ENCODE measurements at regions not wholly inside any gene's neighbourhood (a gene's known extent, or its start where the extent isn't known, plus 50 kb on each side); places are given as distances from the start of the nearest gene placed in this dataset.

DNA sequence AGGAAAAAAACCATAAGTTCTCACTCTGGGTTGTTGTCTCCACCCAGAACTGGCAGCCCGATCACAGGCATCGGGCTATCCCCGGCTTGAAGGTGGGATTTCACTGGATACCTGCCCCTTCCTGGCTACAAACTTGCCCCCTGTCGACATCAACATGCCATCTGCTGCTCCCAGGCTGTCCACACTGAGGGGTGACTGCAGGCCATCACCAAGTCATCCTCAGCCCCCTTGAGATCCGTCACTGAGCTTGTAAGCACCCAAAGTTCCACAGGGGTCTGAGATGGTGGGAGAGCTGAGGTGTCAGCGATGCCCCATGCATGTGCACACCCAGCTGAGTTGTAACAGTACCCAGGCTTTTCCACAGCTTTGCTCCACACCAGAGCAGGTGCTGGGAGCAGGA lies 211.0 kb downstream of the AMY1C start:
- H3K36me3 ChIP-seq (ENCODE audit: low read depth, missing control alignments), result no peaks in the 10 kb centered on the region
- intact Hi-C loops (cut with DNase I; ENCODE audit: low total_unique reads), result no loop called here
- H3K27me3 ChIP-seq, result no peaks in the 10 kb centered on the region
- no peak for TF ChIP-seq CTCF (IDR thresholded peaks at IDR 0.05)
- WGBS, 2 donors, result 91 to 94% methylated on average over 3 to 6 of the region's 6 CpGs
- H3K4me3 ChIP-seq, result no peak overlapping the region
- DNase-seq, result no peak
- H3K27ac ChIP-seq, result no peak overlapping the region
- H3K4me1 ChIP-seq, result no peaks in the 10 kb centered on the region
- no peaks in the 10 kb centered on the region for H3K9me3 ChIP-seq

DNA sequence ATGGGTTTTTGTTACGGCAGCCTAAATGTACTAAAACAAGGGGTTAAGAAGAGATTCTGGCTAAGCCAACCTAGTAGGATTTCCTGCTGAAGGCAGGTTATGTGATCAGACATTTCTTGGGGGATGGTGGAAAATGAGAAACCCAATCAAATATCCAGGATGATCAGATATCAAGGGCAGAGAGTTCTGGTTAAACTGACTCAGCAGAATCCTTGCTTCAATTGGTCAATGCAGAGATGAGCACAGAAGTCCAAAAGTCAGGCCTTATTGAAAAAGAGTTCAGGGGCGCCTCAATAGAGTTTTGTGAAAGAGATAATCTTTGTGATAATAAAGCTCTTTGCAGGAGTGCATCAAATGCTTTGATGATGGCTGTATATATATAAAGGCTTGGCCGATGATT lies 237.1 kb downstream of the AMY1C start:
- Histone ChIP-seq H3K36me3 (ENCODE audit: low read depth, missing control alignments) (no peaks in the 10 kb centered on the region), H3K27me3 (no peaks in the 10 kb centered on the region), H3K9me3 (no peaks in the 10 kb centered on the region), H3K4me1 (no peaks in the 10 kb centered on the region), H3K4me3 (no peak overlapping the region), H3K27ac (no peak overlapping the region)
- TF ChIP-seq POLR2A (IDR thresholded peaks at IDR 0.05) (no peak), CTCF (IDR thresholded peaks at IDR 0.05) (no peak)
- WGBS, 2 donors, result 80 to 93% methylated on average over 3 of the region's 3 CpGs
- intact Hi-C loops (cut with DNase I; ENCODE audit: low total_unique reads), result no loop called here
- DNase-seq, result no peak

- intact Hi-C loops (cut with DNase I; ENCODE audit: low total_unique reads), result no loop called here
- H3K27me3 ChIP-seq, result no peaks in the 10 kb centered on the region
- DNase-seq, result no peak
- TF ChIP-seq CTCF (IDR thresholded peaks at IDR 0.05) (no peak), POLR2A (IDR thresholded peaks at IDR 0.05) (no peak)
- H3K27ac ChIP-seq, result no peak overlapping the region
- H3K4me1 ChIP-seq, result no peaks in the 10 kb centered on the region
- WGBS, 2 donors, result 52 to 77% methylated on average over 3 of the region's 3 CpGs
- H3K4me3 ChIP-seq, result no peak overlapping the region
- H3K36me3 ChIP-seq (ENCODE audit: low read depth, missing control alignments), result no peaks in the 10 kb centered on the region
- H3K9me3 ChIP-seq, result no peaks in the 10 kb centered on the region
These were observed 247.9 kb downstream of the AMY1C start for GRCh38 chr1:103997631-103998030.

- no peaks in the 10 kb centered on the region for H3K9me3 ChIP-seq
- H3K4me1 ChIP-seq, result no peaks in the 10 kb centered on the region
- H3K36me3 ChIP-seq (ENCODE audit: low read depth, missing control alignments), result no peaks in the 10 kb centered on the region
- TF ChIP-seq CTCF (IDR thresholded peaks at IDR 0.05) (no peak), POLR2A (IDR thresholded peaks at IDR 0.05) (no peak)
- H3K27ac ChIP-seq, result no peak overlapping the region
- no peak for DNase-seq
- H3K27me3 ChIP-seq, result no peaks in the 10 kb centered on the region
- WGBS, 2 donors, result 92 to 100% methylated on average over 1 of the region's 1 CpG
- intact Hi-C loops (cut with DNase I; ENCODE audit: low total_unique reads), result no loop called here
- H3K4me3 ChIP-seq, result no peak overlapping the region
These were observed 269.4 kb downstream of the AMY1C start for GRCh38 chr1:104018922-104019674.

DNA sequence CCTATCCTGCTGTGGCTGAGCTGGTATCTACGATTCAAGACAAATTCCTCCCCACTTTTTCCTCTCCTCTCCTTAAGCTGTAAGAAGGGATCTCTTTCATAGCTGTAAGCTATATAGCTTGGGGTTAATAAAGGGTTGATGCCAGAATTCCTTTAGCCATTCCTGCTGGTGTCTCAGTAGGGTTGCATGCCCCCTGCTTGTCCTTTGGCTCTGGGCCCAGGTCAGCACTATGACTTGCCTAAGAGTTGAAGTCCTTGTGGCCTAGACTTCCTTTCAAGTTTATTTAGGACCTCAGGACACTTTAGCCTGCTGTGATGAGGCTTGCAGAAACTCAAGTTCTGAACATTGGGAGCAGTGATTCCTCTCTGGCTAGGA lies 270.0 kb downstream of the AMY1C start:
- no peak for TF ChIP-seq POLR2A (IDR thresholded peaks at IDR 0.05)
- TF ChIP-seq CTCF (IDR thresholded peaks at IDR 0.05), result no peak
- no peak overlapping the region for H3K4me3 ChIP-seq
- WGBS, 2 donors, result 94 to 100% methylated on average over 1 of the region's 1 CpG
- DNase-seq, result no peak
- no peaks in the 10 kb centered on the region for H3K27me3 ChIP-seq
- H3K27ac ChIP-seq, result no peak overlapping the region
- intact Hi-C loops (cut with DNase I; ENCODE audit: low total_unique reads), result no loop called here
- no peaks in the 10 kb centered on the region for H3K9me3 ChIP-seq
- H3K4me1 ChIP-seq, result no peaks in the 10 kb centered on the region
- no peaks in the 10 kb centered on the region for H3K36me3 ChIP-seq (ENCODE audit: low read depth, missing control alignments)

All from testis (tissue), 2 donors.